ENCODE measurements at regions not wholly inside any gene's neighbourhood (a gene's known extent, or its start where the extent isn't known, plus 50 kb on each side); places are given as distances from the start of the nearest gene placed in this dataset.

DNA sequence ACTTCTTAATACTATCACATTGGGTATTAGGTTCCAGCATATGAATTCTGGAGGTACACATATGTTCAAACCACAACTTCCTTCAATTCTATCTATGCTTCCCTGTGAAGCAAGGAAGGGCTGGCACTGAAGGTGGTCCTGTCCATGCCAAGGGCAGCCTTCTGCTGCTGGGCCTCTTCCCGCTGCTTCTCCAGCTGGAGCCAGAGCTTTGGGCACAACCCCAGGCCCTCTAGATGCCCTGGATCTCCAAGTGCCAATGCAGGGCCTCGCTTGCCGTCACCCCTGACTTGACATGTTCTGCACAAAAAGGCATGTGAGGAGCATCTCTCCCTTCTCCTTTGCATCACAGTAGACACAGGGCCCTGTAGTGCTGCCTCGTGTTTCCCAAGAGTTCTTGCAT lies 62.6 kb downstream of the STYXL2 start:
- intact Hi-C loops (cut with micrococcal nuclease; ENCODE audit: unreplicated experiment) (no loop called here), in situ Hi-C loops (cut with HindIII; ENCODE audit: extremely low pct_ligation_motif_present, low pct_unique_long_range_greater_than_20kb) (no loop called here)
- H3K4me2 ChIP-seq (ENCODE audit: low read depth, low read length) = no peak overlapping the region
- no peak for DNase-seq (ENCODE audit: low spot score)
- H4K20me1 ChIP-seq (ENCODE audit: insufficient read depth, low read length) = no peaks in the 10 kb centered on the region
- H2AFZ ChIP-seq (ENCODE audit: low read length) = no peak overlapping the region
- no peaks in the 10 kb centered on the region for H3K79me2 ChIP-seq (ENCODE audit: insufficient read depth, low read length)
- CTCF ChIA-PET (ENCODE audit: low intra/inter-chr PET ratio, low total read pairs) = no interaction called here
- ATAC-seq = no peak
- WGBS (ENCODE audit: low lambda C conversion rate) = 8% methylated on average over 2 of the region's 4 CpGs
- no TSS peak for BruUV-seq (replicated peaks)
- no peak overlapping the region for H3K4me3 ChIP-seq (replicated peaks in 1 of 3; ENCODE audit: insufficient read depth in 1 of 3, low read depth in 2 of 3, low read length in 3 of 3)
- TF ChIP-seq ZNF138 (CRISPR knock-in tag; IDR thresholded peaks at IDR 0.05; ENCODE audit: low read depth) (no peak), ZNF589 (CRISPR knock-in tag; conservative IDR thresholded peaks at IDR 0.05) (no peak), CEBPB (IDR thresholded peaks at IDR 0.05; ENCODE audit: borderline replicate concordance, low read depth, low read length) (no peak)
- peaks cover 1 to 21% of the 10 kb centered on the region in 2 experiments; a peak in 2 of 5 replicates for H3K27me3 ChIP-seq (ENCODE audit: control insufficient read depth in 1 of 2, insufficient read depth in 2 of 2, low read length in 2 of 2)
- no peaks in the 10 kb centered on the region for H3K4me1 ChIP-seq (ENCODE audit: insufficient read depth, low read length)
- POLR2A ChIA-PET = no interaction called here
- no peaks in the 10 kb centered on the region for H3K9me3 ChIP-seq (ENCODE audit: low read length)
- H3K36me3 ChIP-seq (replicated peaks in 1 of 2; ENCODE audit: control insufficient read depth in 1 of 2, insufficient read depth in 2 of 2, low read length in 2 of 2) = no peaks in the 10 kb centered on the region
- H3K27ac ChIP-seq (ENCODE audit: extremely low read length, insufficient read depth, low read length) = no peak overlapping the region
- FAIRE-seq = no peak
- H3K9ac ChIP-seq (ENCODE audit: insufficient read depth, low read depth, low read length) = no peak overlapping the region

DNA sequence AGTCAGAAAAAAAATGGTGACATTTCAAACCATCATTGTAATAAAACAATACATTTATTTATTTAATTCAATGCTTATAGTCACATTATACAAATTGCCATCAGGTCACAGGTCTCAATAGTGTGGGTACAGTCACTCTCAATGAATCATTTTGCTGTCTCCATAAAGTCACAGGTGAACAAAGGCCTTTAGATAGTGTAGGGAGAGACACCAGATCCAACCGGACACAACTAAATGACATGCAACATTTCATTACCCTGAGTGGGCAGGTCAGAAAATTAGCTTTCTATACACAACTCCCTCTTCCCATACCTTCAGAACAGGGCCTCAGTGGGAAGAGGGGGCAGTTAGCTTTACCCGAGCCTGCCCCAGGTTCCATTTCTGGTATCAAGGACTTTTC lies 63.2 kb downstream of the STYXL2 start:
- ATAC-seq (no peak), DNase-seq (ENCODE audit: low spot score) (no peak), FAIRE-seq (no peak)
- H3K36me3 ChIP-seq (replicated peaks in 1 of 2; ENCODE audit: control insufficient read depth in 1 of 2, insufficient read depth in 2 of 2, low read length in 2 of 2) = no peaks in the 10 kb centered on the region
- no peaks in the 10 kb centered on the region for H3K4me1 ChIP-seq (ENCODE audit: insufficient read depth, low read length)
- WGBS (ENCODE audit: low lambda C conversion rate) = 12% methylated on average over 2 of the region's 2 CpGs
- no peak overlapping the region for H3K27ac ChIP-seq (ENCODE audit: extremely low read length, insufficient read depth, low read length)
- TF ChIP-seq CREB1 (IDR thresholded peaks at IDR 0.05) (no peak), CREB1 (CRISPR knock-in tag; IDR thresholded peaks at IDR 0.05) (no peak), NFE2 (CRISPR knock-in tag; IDR thresholded peaks at IDR 0.05) (no peak), ZNF451 (CRISPR knock-in tag; IDR thresholded peaks at IDR 0.05) (no peak), ATF7-NPFF (CRISPR knock-in tag; IDR thresholded peaks at IDR 0.05; ENCODE audit: low read depth) (no peak), ZNF251 (CRISPR knock-in tag; IDR thresholded peaks at IDR 0.05) (no peak), ZIK1 (CRISPR knock-in tag; IDR thresholded peaks at IDR 0.05; ENCODE audit: borderline replicate concordance, low read depth) (no peak), TBX2 (CRISPR knock-in tag; IDR thresholded peaks at IDR 0.05; ENCODE audit: borderline replicate concordance) (no peak), ZNF446 (CRISPR knock-in tag; IDR thresholded peaks at IDR 0.05) (no peak), PHF21A (CRISPR knock-in tag; IDR thresholded peaks at IDR 0.05) (no peak), JUND (CRISPR knock-in tag; IDR thresholded peaks at IDR 0.05) (no peak), ZNF674 (CRISPR knock-in tag; IDR thresholded peaks at IDR 0.05; ENCODE audit: low read depth) (no peak), ZNF644 (CRISPR knock-in tag; IDR thresholded peaks at IDR 0.05; ENCODE audit: low read depth) (no peak), CBX1 (IDR thresholded peaks at IDR 0.05; ENCODE audit: low read depth) (no peak)
- TF ChIP-seq, protein P1, sequence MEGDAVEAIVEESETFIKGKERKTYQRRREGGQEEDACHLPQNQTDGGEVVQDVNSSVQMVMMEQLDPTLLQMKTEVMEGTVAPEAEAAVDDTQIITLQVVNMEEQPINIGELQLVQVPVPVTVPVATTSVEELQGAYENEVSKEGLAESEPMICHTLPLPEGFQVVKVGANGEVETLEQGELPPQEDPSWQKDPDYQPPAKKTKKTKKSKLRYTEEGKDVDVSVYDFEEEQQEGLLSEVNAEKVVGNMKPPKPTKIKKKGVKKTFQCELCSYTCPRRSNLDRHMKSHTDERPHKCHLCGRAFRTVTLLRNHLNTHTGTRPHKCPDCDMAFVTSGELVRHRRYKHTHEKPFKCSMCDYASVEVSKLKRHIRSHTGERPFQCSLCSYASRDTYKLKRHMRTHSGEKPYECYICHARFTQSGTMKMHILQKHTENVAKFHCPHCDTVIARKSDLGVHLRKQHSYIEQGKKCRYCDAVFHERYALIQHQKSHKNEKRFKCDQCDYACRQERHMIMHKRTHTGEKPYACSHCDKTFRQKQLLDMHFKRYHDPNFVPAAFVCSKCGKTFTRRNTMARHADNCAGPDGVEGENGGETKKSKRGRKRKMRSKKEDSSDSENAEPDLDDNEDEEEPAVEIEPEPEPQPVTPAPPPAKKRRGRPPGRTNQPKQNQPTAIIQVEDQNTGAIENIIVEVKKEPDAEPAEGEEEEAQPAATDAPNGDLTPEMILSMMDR (CRISPR knock-in tag; IDR thresholded peaks at IDR 0.05) = no peak
- ChIA-PET POLR2A (no interaction called here), CTCF (ENCODE audit: low intra/inter-chr PET ratio, low total read pairs) (no interaction called here)
- no peaks in the 10 kb centered on the region for H3K79me2 ChIP-seq (ENCODE audit: insufficient read depth, low read length)
- no peak overlapping the region for H3K4me3 ChIP-seq (replicated peaks in 1 of 3; ENCODE audit: insufficient read depth in 1 of 3, low read depth in 2 of 3, low read length in 3 of 3)
- H3K9ac ChIP-seq (ENCODE audit: insufficient read depth, low read depth, low read length) = no peak overlapping the region
- peaks cover 1 to 21% of the 10 kb centered on the region in 2 experiments; a peak in 2 of 5 replicates for H3K27me3 ChIP-seq (ENCODE audit: control insufficient read depth in 1 of 2, insufficient read depth in 2 of 2, low read length in 2 of 2)
- intact Hi-C loops (cut with micrococcal nuclease; ENCODE audit: unreplicated experiment) = no loop called here
- no peaks in the 10 kb centered on the region for H3K9me3 ChIP-seq (ENCODE audit: low read length)
- BruUV-seq (replicated peaks) = no TSS peak
- no peak overlapping the region for H3K4me2 ChIP-seq (ENCODE audit: low read depth, low read length)
- no peak overlapping the region for H2AFZ ChIP-seq (ENCODE audit: low read length)
- in situ Hi-C loops (cut with HindIII; ENCODE audit: extremely low pct_ligation_motif_present, low pct_unique_long_range_greater_than_20kb) = no loop called here
- H4K20me1 ChIP-seq (ENCODE audit: insufficient read depth, low read length) = no peaks in the 10 kb centered on the region
